SK-N-SH treated with all-trans-retinoic acid at 6 μM for 48 hours (cell line): ENCODE measurements at regions not wholly inside any gene's neighbourhood (a gene's known extent, or its start where the extent isn't known, plus 50 kb on each side); places are given as distances from the start of the nearest gene placed in this dataset.

ENCODE experiments used
- ATAC-seq: fragments of 200-7000 bp; cut with Tn5 transposase; 3 replicates; pipeline ENCODE4 v1.9.1; 2020; ENCODE audit warnings: mild to moderate bottlenecking, moderate library complexity
- ARNTL ChIP-seq: fragments of 450-650 bp; formaldehyde crosslinking; IDR thresholded peaks from 2 replicates; pipeline ENCODE4 v1.5.0; 2020; ENCODE audit warnings: low read depth, mild to moderate bottlenecking, moderate library complexity, borderline replicate concordance
- BACH2 ChIP-seq: fragments of 250-450 bp; sonication (Bioruptor Pico); IDR thresholded peaks from 2 replicates; pipeline ENCODE4 v1.9.0; 2021; ENCODE audit warnings: mild to moderate bottlenecking, borderline replicate concordance
- CSDC2 ChIP-seq: fragments of 250-450 bp; sonication (Bioruptor Pico); IDR thresholded peaks from 2 replicates; pipeline ENCODE4 v1.5.0; 2020; ENCODE audit warnings: mild to moderate bottlenecking, moderate library complexity
- GLIS3 ChIP-seq: fragments of 250-450 bp; sonication (Bioruptor Pico); IDR thresholded peaks from 2 replicates; pipeline ENCODE4 v1.5.0; 2020; ENCODE audit warnings: mild to moderate bottlenecking, moderate library complexity
- ISL1 ChIP-seq: fragments of 250-450 bp; sonication (Bioruptor Pico); IDR thresholded peaks from 2 replicates; pipeline ENCODE4 v2.1.2; 2022; ENCODE audit warnings: mild to moderate bottlenecking, moderate library complexity
- OSR1 ChIP-seq: fragments of 250-450 bp; sonication (Bioruptor Pico); IDR thresholded peaks from 2 replicates; pipeline ENCODE4 v1.8.0; 2022; ENCODE audit warnings: moderate library complexity, mild to moderate bottlenecking, inconsistent platforms
- PPARA ChIP-seq: fragments of 250-450 bp; sonication (Bioruptor Pico); IDR thresholded peaks from 2 replicates; pipeline ENCODE4 v1.5.0; 2020; ENCODE audit warnings: mild to moderate bottlenecking, borderline replicate concordance
- RARB ChIP-seq: fragments of 250-450 bp; sonication (Bioruptor Pico); IDR thresholded peaks from 2 replicates; pipeline ENCODE4 v1.8.0; 2021; ENCODE audit warnings: mild to moderate bottlenecking, moderate library complexity
- SNAI2 ChIP-seq: fragments of 250-450 bp; sonication (Bioruptor Pico); IDR thresholded peaks from 2 replicates; pipeline ENCODE4 v1.5.0; 2020; ENCODE audit warnings: mild to moderate bottlenecking, moderate library complexity
- TCF4 ChIP-seq: fragments of 250-450 bp; sonication (Bioruptor Pico); IDR thresholded peaks from 2 replicates; pipeline ENCODE4 v1.8.0; 2021; ENCODE audit warnings: mild to moderate bottlenecking, moderate library complexity, borderline replicate concordance
- TOX ChIP-seq: fragments of 250-450 bp; sonication (Bioruptor Pico); IDR thresholded peaks from 2 replicates; pipeline ENCODE4 v1.8.0; 2021; ENCODE audit warnings: mild to moderate bottlenecking, moderate library complexity, borderline replicate concordance
- TSHZ2 ChIP-seq: fragments of 250-450 bp; sonication (Bioruptor Pico); IDR thresholded peaks from 2 replicates; pipeline ENCODE4 v1.5.0; 2020; ENCODE audit warnings: mild to moderate bottlenecking, moderate library complexity
- ZC3H10 ChIP-seq: fragments of 250-450 bp; sonication (Bioruptor Pico); IDR thresholded peaks from 2 replicates; pipeline ENCODE4 v1.5.1; 2021; ENCODE audit warnings: mild to moderate bottlenecking, moderate library complexity
- ZFP3 ChIP-seq: fragments of 250-450 bp; sonication (Bioruptor Pico); IDR thresholded peaks from 2 replicates; pipeline ENCODE4 v1.5.0; 2020; ENCODE audit warnings: mild to moderate bottlenecking, moderate library complexity
- ZFP30 ChIP-seq: fragments of 450-650 bp; formaldehyde crosslinking; IDR thresholded peaks from 2 replicates; pipeline ENCODE4 v1.5.0; 2022; ENCODE audit warnings: mild to moderate bottlenecking, moderate library complexity
- ZNF565 ChIP-seq: fragments of 450-650 bp; formaldehyde crosslinking; conservative IDR thresholded peaks from 2 replicates; pipeline ENCODE4 v1.5.0; 2020; ENCODE audit warnings: low read depth, mild to moderate bottlenecking, moderate library complexity
- ZNF70 ChIP-seq: fragments of 450-650 bp; formaldehyde crosslinking; IDR thresholded peaks from 2 replicates; pipeline ENCODE4 v1.5.0; 2020; ENCODE audit warnings: mild to moderate bottlenecking, moderate library complexity
- ZNF8 ChIP-seq: fragments of 450-650 bp; formaldehyde crosslinking; IDR thresholded peaks from 2 replicates; pipeline ENCODE4 v1.5.0; 2020; ENCODE audit warnings: mild to moderate bottlenecking, moderate library complexity
- TF ChIP-seq, protein P1 (sequence below): fragments of 250-450 bp; sonication (Bioruptor Pico); IDR thresholded peaks from 2 replicates; pipeline ENCODE4 v1.8.0; 2020; ENCODE audit warnings: mild to moderate bottlenecking, moderate library complexity, borderline replicate concordance
- TF ChIP-seq, protein P2 (sequence below): fragments of 250-450 bp; sonication (Bioruptor Pico); IDR thresholded peaks from 2 replicates; pipeline ENCODE4 v1.8.0; 2021; ENCODE audit warnings: low read depth, mild to moderate bottlenecking, moderate library complexity, borderline replicate concordance
- TF ChIP-seq, protein P3 (sequence below): fragments of 250-450 bp; sonication (Bioruptor Pico); IDR thresholded peaks from 2 replicates; pipeline ENCODE4 v1.5.1; 2021; ENCODE audit warnings: mild to moderate bottlenecking, moderate library complexity
- TF ChIP-seq, protein P4 (sequence below): fragments of 250-450 bp; sonication (Bioruptor Pico); IDR thresholded peaks from 2 replicates; pipeline ENCODE4 v1.5.1; 2020; ENCODE audit warnings: low read depth, mild to moderate bottlenecking, moderate library complexity

- ATAC-seq = no peak
- TF ChIP-seq, protein P1, sequence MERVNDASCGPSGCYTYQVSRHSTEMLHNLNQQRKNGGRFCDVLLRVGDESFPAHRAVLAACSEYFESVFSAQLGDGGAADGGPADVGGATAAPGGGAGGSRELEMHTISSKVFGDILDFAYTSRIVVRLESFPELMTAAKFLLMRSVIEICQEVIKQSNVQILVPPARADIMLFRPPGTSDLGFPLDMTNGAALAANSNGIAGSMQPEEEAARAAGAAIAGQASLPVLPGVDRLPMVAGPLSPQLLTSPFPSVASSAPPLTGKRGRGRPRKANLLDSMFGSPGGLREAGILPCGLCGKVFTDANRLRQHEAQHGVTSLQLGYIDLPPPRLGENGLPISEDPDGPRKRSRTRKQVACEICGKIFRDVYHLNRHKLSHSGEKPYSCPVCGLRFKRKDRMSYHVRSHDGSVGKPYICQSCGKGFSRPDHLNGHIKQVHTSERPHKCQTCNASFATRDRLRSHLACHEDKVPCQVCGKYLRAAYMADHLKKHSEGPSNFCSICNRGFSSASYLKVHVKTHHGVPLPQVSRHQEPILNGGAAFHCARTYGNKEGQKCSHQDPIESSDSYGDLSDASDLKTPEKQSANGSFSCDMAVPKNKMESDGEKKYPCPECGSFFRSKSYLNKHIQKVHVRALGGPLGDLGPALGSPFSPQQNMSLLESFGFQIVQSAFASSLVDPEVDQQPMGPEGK (CRISPR knock-in tag) = no peak
- TF ChIP-seq PPARA (no peak), ZC3H10 (CRISPR knock-in tag) (no peak), ZNF8 (CRISPR knock-in tag) (no peak), ARNTL (CRISPR knock-in tag) (no peak), OSR1 (CRISPR knock-in tag) (no peak), ISL1 (CRISPR knock-in tag) (no peak), CSDC2 (CRISPR knock-in tag) (no peak), SNAI2 (CRISPR knock-in tag) (no peak), ZFP30 (CRISPR knock-in tag) (no peak), ZNF565 (no peak), ZNF70 (CRISPR knock-in tag) (no peak), TOX (CRISPR knock-in tag) (no peak), RARB (CRISPR knock-in tag) (no peak), BACH2 (no peak), GLIS3 (CRISPR knock-in tag) (no peak)
- TF ChIP-seq, protein P2, sequence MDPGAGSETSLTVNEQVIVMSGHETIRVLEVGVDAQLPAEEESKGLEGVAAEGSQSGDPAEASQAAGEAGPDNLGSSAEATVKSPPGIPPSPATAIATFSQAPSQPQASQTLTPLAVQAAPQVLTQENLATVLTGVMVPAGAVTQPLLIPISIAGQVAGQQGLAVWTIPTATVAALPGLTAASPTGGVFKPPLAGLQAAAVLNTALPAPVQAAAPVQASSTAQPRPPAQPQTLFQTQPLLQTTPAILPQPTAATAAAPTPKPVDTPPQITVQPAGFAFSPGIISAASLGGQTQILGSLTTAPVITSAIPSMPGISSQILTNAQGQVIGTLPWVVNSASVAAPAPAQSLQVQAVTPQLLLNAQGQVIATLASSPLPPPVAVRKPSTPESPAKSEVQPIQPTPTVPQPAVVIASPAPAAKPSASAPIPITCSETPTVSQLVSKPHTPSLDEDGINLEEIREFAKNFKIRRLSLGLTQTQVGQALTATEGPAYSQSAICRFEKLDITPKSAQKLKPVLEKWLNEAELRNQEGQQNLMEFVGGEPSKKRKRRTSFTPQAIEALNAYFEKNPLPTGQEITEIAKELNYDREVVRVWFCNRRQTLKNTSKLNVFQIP (CRISPR knock-in tag) = no peak
- TF ChIP-seq, protein P3, sequence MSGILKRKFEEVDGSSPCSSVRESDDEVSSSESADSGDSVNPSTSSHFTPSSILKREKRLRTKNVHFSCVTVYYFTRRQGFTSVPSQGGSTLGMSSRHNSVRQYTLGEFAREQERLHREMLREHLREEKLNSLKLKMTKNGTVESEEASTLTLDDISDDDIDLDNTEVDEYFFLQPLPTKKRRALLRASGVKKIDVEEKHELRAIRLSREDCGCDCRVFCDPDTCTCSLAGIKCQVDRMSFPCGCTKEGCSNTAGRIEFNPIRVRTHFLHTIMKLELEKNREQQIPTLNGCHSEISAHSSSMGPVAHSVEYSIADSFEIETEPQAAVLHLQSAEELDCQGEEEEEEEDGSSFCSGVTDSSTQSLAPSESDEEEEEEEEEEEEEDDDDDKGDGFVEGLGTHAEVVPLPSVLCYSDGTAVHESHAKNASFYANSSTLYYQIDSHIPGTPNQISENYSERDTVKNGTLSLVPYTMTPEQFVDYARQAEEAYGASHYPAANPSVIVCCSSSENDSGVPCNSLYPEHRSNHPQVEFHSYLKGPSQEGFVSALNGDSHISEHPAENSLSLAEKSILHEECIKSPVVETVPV (CRISPR knock-in tag) = no peak
- TF ChIP-seq, protein P4, sequence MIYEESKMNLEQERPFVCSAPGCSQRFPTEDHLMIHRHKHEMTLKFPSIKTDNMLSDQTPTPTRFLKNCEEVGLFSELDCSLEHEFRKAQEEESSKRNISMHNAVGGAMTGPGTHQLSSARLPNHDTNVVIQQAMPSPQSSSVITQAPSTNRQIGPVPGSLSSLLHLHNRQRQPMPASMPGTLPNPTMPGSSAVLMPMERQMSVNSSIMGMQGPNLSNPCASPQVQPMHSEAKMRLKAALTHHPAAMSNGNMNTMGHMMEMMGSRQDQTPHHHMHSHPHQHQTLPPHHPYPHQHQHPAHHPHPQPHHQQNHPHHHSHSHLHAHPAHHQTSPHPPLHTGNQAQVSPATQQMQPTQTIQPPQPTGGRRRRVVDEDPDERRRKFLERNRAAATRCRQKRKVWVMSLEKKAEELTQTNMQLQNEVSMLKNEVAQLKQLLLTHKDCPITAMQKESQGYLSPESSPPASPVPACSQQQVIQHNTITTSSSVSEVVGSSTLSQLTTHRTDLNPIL (CRISPR knock-in tag) = no peak
Observed at GRCh38 chr2:22579341-22579740, 805.6 kb upstream of the KLHL29 start.

DNA sequence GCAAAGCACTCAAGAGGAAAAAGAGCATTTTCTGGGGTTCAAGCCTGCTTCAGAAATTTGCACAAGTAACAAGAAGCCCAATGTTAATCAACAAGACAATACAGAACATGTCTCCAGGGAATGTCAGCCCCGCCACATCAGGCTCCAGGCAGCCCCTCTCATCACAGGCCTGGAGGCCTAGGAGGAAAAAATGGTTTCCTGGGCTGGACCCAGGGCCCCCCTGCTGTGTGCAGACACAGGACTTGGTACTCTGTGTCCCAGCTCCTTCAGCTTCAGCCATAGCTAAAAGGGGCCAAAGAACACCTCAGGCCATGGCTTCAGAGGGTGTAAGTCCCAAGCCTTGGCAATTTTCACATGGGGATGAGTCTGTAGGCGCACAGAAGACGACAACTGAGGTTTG lies 802.9 kb upstream of the KLHL29 start:
- TF ChIP-seq ZFP3 (CRISPR knock-in tag) = no peak
- no peak for TF ChIP-seq ARNTL (CRISPR knock-in tag)
- no peak for TF ChIP-seq TOX (CRISPR knock-in tag)
- no peak for TF ChIP-seq TCF4 (CRISPR knock-in tag)
- TF ChIP-seq ZC3H10 (CRISPR knock-in tag) = no peak
- no peak for TF ChIP-seq TSHZ2 (CRISPR knock-in tag)
- no peak for TF ChIP-seq CSDC2 (CRISPR knock-in tag)
- no peak for TF ChIP-seq PPARA
- TF ChIP-seq, protein P1 (CRISPR knock-in tag) = no peak
- TF ChIP-seq ISL1 (CRISPR knock-in tag) = no peak
- TF ChIP-seq, protein P3 (CRISPR knock-in tag) = no peak
- TF ChIP-seq BACH2 = no peak
- no peak for TF ChIP-seq SNAI2 (CRISPR knock-in tag)
- TF ChIP-seq ZFP30 (CRISPR knock-in tag) = no peak
- no peak for TF ChIP-seq GLIS3 (CRISPR knock-in tag)
- TF ChIP-seq, all 23 proteins: peak for 0
- no peak for ATAC-seq
